Thyroid gland (tissue), 4 donors: ENCODE measurements at regions not wholly inside any gene's neighbourhood (a gene's known extent, or its start where the extent isn't known, plus 50 kb on each side); places are given as distances from the start of the nearest gene placed in this dataset.

ENCODE experiments used
- POLR2A ChIP-seq, 2 donors: fragments of 450-650 bp; IDR thresholded peaks; one replicate each; pipeline ENCODE4 v1.6.1; 2017; ENCODE audit warnings: antibody characterized with exemption in 2 of 2, mild to moderate bottlenecking in 2 of 2, moderate library complexity in 1 of 2
- TF ChIP-seq, protein P1 (sequence below), 6 experiments: fragments of 200-600 bp in 3 of 6; fragments of 450-650 bp in 3 of 6; sonication (generic) in 3 of 6; IDR thresholded peaks; one replicate each; pipeline ENCODE4 v1.5.1; 2016 to 2019; ENCODE audit warnings: antibody characterized with exemption in 6 of 6, mild to moderate bottlenecking in 2 of 6, inconsistent platforms in 1 of 6, moderate library complexity in 1 of 6

GRCh38 chr9:23412046-23412445, 414.0 kb downstream of the ELAVL2 start:
- TF ChIP-seq, protein P1, sequence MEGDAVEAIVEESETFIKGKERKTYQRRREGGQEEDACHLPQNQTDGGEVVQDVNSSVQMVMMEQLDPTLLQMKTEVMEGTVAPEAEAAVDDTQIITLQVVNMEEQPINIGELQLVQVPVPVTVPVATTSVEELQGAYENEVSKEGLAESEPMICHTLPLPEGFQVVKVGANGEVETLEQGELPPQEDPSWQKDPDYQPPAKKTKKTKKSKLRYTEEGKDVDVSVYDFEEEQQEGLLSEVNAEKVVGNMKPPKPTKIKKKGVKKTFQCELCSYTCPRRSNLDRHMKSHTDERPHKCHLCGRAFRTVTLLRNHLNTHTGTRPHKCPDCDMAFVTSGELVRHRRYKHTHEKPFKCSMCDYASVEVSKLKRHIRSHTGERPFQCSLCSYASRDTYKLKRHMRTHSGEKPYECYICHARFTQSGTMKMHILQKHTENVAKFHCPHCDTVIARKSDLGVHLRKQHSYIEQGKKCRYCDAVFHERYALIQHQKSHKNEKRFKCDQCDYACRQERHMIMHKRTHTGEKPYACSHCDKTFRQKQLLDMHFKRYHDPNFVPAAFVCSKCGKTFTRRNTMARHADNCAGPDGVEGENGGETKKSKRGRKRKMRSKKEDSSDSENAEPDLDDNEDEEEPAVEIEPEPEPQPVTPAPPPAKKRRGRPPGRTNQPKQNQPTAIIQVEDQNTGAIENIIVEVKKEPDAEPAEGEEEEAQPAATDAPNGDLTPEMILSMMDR (IDR thresholded peaks at IDR 0.05) = no peak
- TF ChIP-seq POLR2A (IDR thresholded peaks at IDR 0.05) = no peak
